CD14-positive monocyte (primary cell): ENCODE measurements at regions not wholly inside any gene's neighbourhood (a gene's known extent, or its start where the extent isn't known, plus 50 kb on each side); places are given as distances from the start of the nearest gene placed in this dataset.

Experiments
- DNase-seq, 3 donors: peaks; one replicate each; pipeline ENCODE4 v3.0.0-alpha.2; 2011 to 2022
- H2AFZ ChIP-seq: 2 replicates; pipeline ENCODE4 v1.6.0; 2012; ENCODE audit warnings: mild to moderate bottlenecking, low read depth, low read length, inconsistent platforms; ENCODE audit not compliant: insufficient read depth, poor library complexity, severe bottlenecking
- H3K27ac ChIP-seq, 2 donors: 1 replicate in 1 of 2; 2 replicates in 1 of 2; pipeline ENCODE4 v1.5.1; 2012 to 2013; ENCODE audit warnings: low read length in 2 of 2, control low read depth in 1 of 2, inconsistent platforms in 1 of 2, low read depth in 1 of 2, mild to moderate bottlenecking in 1 of 2
- H3K27me3 ChIP-seq, 2 donors: one replicate each; pipeline versions ENCODE4 v1.6.0 to v1.6.1; 2011 to 2013; ENCODE audit warnings: low read length in 2 of 2; ENCODE audit not compliant: control insufficient read depth in 2 of 2, insufficient read depth in 2 of 2
- H3K36me3 ChIP-seq, 2 donors: replicated peaks in 1 of 2; 1 replicate in 1 of 2; 2 replicates in 1 of 2; pipeline versions ENCODE4 v1.5.1 to v1.6.1; 2012 to 2013; ENCODE audit warnings: low read length in 2 of 2, control low read depth in 1 of 2, inconsistent platforms in 1 of 2, mild to moderate bottlenecking in 1 of 2; ENCODE audit not compliant: insufficient read depth in 2 of 2, control insufficient read depth in 1 of 2
- H3K4me1 ChIP-seq, 2 donors: 1 replicate in 1 of 2; 2 replicates in 1 of 2; pipeline versions ENCODE4 v1.5.1 to v1.6.1; 2012 to 2013; ENCODE audit warnings: low read length in 2 of 2, control low read depth in 1 of 2, inconsistent platforms in 1 of 2, mild to moderate bottlenecking in 1 of 2, moderate library complexity in 1 of 2; ENCODE audit not compliant: insufficient read depth in 2 of 2, control insufficient read depth in 1 of 2
- H3K4me2 ChIP-seq: replicated peaks from 2 replicates; pipeline ENCODE3; 2012; ENCODE audit warnings: low read length, moderate library complexity, mild to moderate bottlenecking; ENCODE audit not compliant: poor library complexity, severe bottlenecking; ENCODE audit errors: extremely low read depth
- H3K4me3 ChIP-seq, 3 experiments: fragments of 200-600 bp in 1 of 3; sonication (generic) in 1 of 3; replicated peaks in 1 of 3; 1 replicate in 2 of 3; 2 replicates in 1 of 3; pipeline ENCODE4 v1.5.1; 2011 to 2013; ENCODE audit warnings: low read length in 3 of 3, mild to moderate bottlenecking in 3 of 3, control low read depth in 2 of 3, low read depth in 2 of 3, inconsistent platforms in 1 of 3, moderate library complexity in 1 of 3
- H3K79me2 ChIP-seq: 2 replicates; pipeline ENCODE4 v1.6.0; 2012; ENCODE audit warnings: mild to moderate bottlenecking, control low read depth, inconsistent platforms, low read length, moderate library complexity; ENCODE audit not compliant: insufficient read depth
- H3K9ac ChIP-seq: 2 replicates; pipeline ENCODE4 v1.6.0; 2017; ENCODE audit warnings: low read length, mild to moderate bottlenecking; ENCODE audit not compliant: insufficient read depth, poor library complexity, severe bottlenecking
- H3K9me3 ChIP-seq, 2 donors: replicated peaks in 1 of 2; 1 replicate in 1 of 2; 2 replicates in 1 of 2; pipeline versions ENCODE4 v1.5.1 to v1.6.1; 2012 to 2013; ENCODE audit warnings: low read length in 2 of 2, control low read depth in 1 of 2; ENCODE audit not compliant: control insufficient read depth in 1 of 2, insufficient read depth in 1 of 2
- H4K20me1 ChIP-seq: 2 replicates; pipeline ENCODE4 v1.6.0; 2012; ENCODE audit warnings: mild to moderate bottlenecking, low read length, control low read depth, moderate library complexity; ENCODE audit not compliant: insufficient read depth
- H3K27ac Mint-ChIP-seq, 7 donors: one replicate each; pipeline ENCODE4 v1.8.0; 2020; ENCODE audit warnings: mild to moderate bottlenecking in 7 of 7, mixed read lengths in 7 of 7, moderate library complexity in 6 of 7, inconsistent platforms in 2 of 7
- H3K27me3 Mint-ChIP-seq, 3 donors: one replicate each; pipeline ENCODE4 v1.8.0; 2021 to 2022; ENCODE audit warnings: low read depth in 3 of 3, mild to moderate bottlenecking in 3 of 3, mixed read lengths in 3 of 3, moderate library complexity in 3 of 3, inconsistent platforms in 1 of 3
- H3K36me3 Mint-ChIP-seq, 2 donors: one replicate each; pipeline ENCODE4 v1.8.0; 2020; ENCODE audit warnings: mixed read lengths in 2 of 2, inconsistent platforms in 1 of 2, mild to moderate bottlenecking in 1 of 2
- H3K4me1 Mint-ChIP-seq: one replicate; pipeline ENCODE4 v1.8.0; 2020; ENCODE audit warnings: mild to moderate bottlenecking, mixed read lengths
- H3K4me3 Mint-ChIP-seq, 2 donors: one replicate each; pipeline ENCODE4 v1.8.0; 2020; ENCODE audit warnings: mild to moderate bottlenecking in 2 of 2, mixed read lengths in 2 of 2, moderate library complexity in 1 of 2
- H3K9me3 Mint-ChIP-seq, 7 donors: one replicate each; pipeline ENCODE4 v1.8.0; 2020 to 2022; ENCODE audit warnings: mixed read lengths in 7 of 7, mild to moderate bottlenecking in 6 of 7, moderate library complexity in 6 of 7, inconsistent platforms in 2 of 7
- CTCF ChIP-seq: fragments of 200-600 bp; IDR thresholded peaks from one replicate; pipeline ENCODE4 v1.8.0; 2022; ENCODE audit warnings: antibody characterized with exemption, mild to moderate bottlenecking
- WGBS: methylation state at CpG from one replicate; pipeline ENCODE4 v1.1.5; 2013; ENCODE audit warnings: missing lambda C conversion rate; ENCODE audit not compliant: insufficient coverage; 5-methylcytosine and 5-hydroxymethylcytosine counted together
- intact Hi-C, 2 donors: fragments of 100-400 bp; cut with micrococcal nuclease; formaldehyde crosslinking; loops; one replicate each; pipeline versions ENCODE4 v1.15.0 to v1.15.1; 2023

- H3K27me3 ChIP-seq: no peaks in the 10 kb centered on the region
- H3K4me3 ChIP-seq: no peak overlapping the region
- intact Hi-C loops: no loop called here
- H3K4me1 ChIP-seq: no peaks in the 10 kb centered on the region
- Mint-ChIP-seq H3K4me3 (no peak overlapping the region), H3K27me3 (no peaks in the 10 kb centered on the region), H3K4me1 (no peaks in the 10 kb centered on the region), H3K27ac (no peak overlapping the region), H3K36me3 (no peaks in the 10 kb centered on the region), H3K9me3 (peaks cover 0 to 14% (median 8%) of the 10 kb centered on the region in 7 donors)
- no peaks in the 10 kb centered on the region for H3K36me3 ChIP-seq
- H2AFZ ChIP-seq: no peak overlapping the region
- no peak overlapping the region for H3K9ac ChIP-seq
- H3K79me2 ChIP-seq: no peaks in the 10 kb centered on the region
- H4K20me1 ChIP-seq: no peaks in the 10 kb centered on the region
- TF ChIP-seq CTCF: no peak
- H3K27ac ChIP-seq: no peak overlapping the region
- DNase-seq: no peak
- peaks cover 0 to 3% of the 10 kb centered on the region in 2 donors for H3K9me3 ChIP-seq
- no peak overlapping the region for H3K4me2 ChIP-seq
Measured at GRCh38 chr20:16195671-16196070, 377.6 kb downstream of the KIF16B start.

DNA sequence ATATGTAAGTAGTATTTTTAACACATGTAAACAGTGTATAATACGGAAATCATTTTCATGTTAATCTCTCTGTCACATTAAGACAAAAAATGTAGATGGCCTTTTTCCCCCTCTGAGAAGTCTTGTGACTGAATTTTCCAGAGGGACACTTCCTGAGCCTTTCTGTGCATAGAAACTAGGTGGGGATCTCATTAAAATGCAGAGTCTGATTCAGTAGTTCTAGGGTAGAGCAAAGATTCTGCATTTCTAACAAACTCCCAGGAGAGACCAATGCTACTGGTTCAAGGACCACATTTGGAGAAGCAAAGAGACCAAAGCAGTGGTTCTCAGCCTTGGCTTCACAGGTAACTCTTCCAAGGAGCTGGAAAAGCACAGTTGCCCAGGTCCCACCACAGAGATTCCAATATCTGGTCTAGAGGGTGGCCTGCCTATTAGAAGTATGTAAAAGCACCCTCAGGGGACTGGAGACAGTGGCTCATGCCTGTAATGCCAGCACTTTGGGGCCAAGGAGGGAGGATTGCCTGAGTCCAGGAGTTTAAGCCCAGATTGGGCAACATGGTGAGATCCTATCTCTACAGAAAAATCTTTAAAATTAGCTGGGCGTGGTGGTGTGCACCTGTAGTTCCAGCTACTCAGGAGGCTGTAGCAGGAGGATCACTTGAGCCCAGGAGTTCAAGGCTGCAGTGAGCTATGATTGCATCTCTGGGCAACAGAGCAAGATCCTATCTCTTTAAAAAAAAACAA is 378.5 kb downstream of the KIF16B start:
- H3K27me3 ChIP-seq: no peaks in the 10 kb centered on the region
- no peaks in the 10 kb centered on the region for H3K36me3 ChIP-seq
- no peak overlapping the region for H3K4me2 ChIP-seq
- Mint-ChIP-seq H3K9me3 (peaks cover 0 to 12% (median 6%) of the 10 kb centered on the region in 7 donors), H3K4me3 (no peak overlapping the region), H3K4me1 (no peaks in the 10 kb centered on the region), H3K27ac (no peak overlapping the region), H3K36me3 (no peaks in the 10 kb centered on the region), H3K27me3 (no peaks in the 10 kb centered on the region)
- DNase-seq: no peak
- no peaks in the 10 kb centered on the region for H4K20me1 ChIP-seq
- no peak overlapping the region for H2AFZ ChIP-seq
- no peak overlapping the region for H3K4me3 ChIP-seq
- H3K9ac ChIP-seq: no peak overlapping the region
- WGBS: 100% methylated on average over 1 of the region's 2 CpGs
- no peaks in the 10 kb centered on the region for H3K79me2 ChIP-seq
- intact Hi-C loops: no loop called here
- peaks cover 0 to 3% of the 10 kb centered on the region in 2 donors for H3K9me3 ChIP-seq
- no peaks in the 10 kb centered on the region for H3K4me1 ChIP-seq
- no peak for TF ChIP-seq CTCF
- no peak overlapping the region for H3K27ac ChIP-seq
